SK-N-MC (cell line): ENCODE measurements at regions not wholly inside any gene's neighbourhood (a gene's known extent, or its start where the extent isn't known, plus 50 kb on each side); places are given as distances from the start of the nearest gene placed in this dataset.
"Not testable (repeated sequence)": the region's sequence is repeated elsewhere in the genome, so short reads cannot be mapped to it uniquely, and the experiment has no call there.

Experiments
- DNase-seq: peaks from one replicate; pipeline ENCODE4 v3.0.0-alpha.2; 2011; ENCODE audit warnings: low read depth, low spot score
- H3K27ac ChIP-seq: fragments of 200-600 bp; sonication (generic); 2 replicates; pipeline ENCODE4 v1.5.1; 2016; ENCODE audit warnings: mixed run types
- H3K36me3 ChIP-seq: fragments of 200-600 bp; sonication (generic); 2 replicates; pipeline ENCODE4 v1.6.1; 2017; ENCODE audit warnings: antibody characterized with exemption, low read length, mixed read lengths; ENCODE audit not compliant: insufficient read depth
- H3K4me3 ChIP-seq: fragments of 200-600 bp; sonication (generic); 2 replicates; pipeline ENCODE4 v1.5.1; 2016
- H3K9ac ChIP-seq: fragments of 200-600 bp; sonication (generic); 2 replicates; pipeline ENCODE4 v1.8.0; 2017; ENCODE audit warnings: mixed run types, mixed read lengths; ENCODE audit not compliant: insufficient read length
- H3K9me3 ChIP-seq: fragments of 200-600 bp; sonication (generic); 2 replicates; pipeline ENCODE4 v1.6.1; 2017; ENCODE audit warnings: low read depth, mild to moderate bottlenecking, antibody characterized with exemption, low read length, moderate library complexity, mixed read lengths
- EZH2 ChIP-seq: fragments of 200-600 bp; sonication (generic); IDR thresholded peaks from one replicate; pipeline ENCODE4 v1.6.1; 2017; ENCODE audit warnings: antibody characterized with exemption
- FOXP2 ChIP-seq: optimal IDR thresholded peaks from 2 replicates; pipeline ENCODE3; 2011; ENCODE audit warnings: mild to moderate bottlenecking, moderate library complexity; ENCODE audit not compliant: insufficient read depth; ENCODE audit errors: extremely low read length, control extremely low read depth
- POLR2AphosphoS5 ChIP-seq: IDR thresholded peaks from 2 replicates; pipeline ENCODE4 v1.6.1; 2012; ENCODE audit warnings: mild to moderate bottlenecking, low read depth, low read length, borderline replicate concordance

DNA sequence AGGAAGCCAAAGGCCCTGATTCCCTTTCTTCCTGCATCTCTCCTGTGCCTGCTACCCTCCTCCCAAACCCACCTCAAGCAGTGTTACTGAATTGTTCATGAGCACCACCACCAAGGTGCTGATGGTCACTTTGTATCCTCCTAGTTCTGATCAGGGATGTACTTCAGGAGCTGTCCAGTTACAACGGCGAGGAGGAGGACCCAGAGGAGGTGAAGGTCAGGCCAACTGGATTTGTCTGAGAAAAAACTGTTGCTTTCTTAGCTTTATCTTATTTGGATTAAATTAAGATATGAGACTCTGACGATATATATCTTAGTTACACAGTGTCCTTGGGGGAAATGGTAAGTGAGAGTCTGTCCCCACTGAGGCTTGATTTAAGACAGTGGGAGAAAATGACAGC lies 135.0 kb upstream of the THOC3 start:
- H3K27ac ChIP-seq, H3K4me3 ChIP-seq, H3K36me3 ChIP-seq, DNase-seq, H3K9ac ChIP-seq, H3K9me3 ChIP-seq: not testable (repeated sequence)

DNA sequence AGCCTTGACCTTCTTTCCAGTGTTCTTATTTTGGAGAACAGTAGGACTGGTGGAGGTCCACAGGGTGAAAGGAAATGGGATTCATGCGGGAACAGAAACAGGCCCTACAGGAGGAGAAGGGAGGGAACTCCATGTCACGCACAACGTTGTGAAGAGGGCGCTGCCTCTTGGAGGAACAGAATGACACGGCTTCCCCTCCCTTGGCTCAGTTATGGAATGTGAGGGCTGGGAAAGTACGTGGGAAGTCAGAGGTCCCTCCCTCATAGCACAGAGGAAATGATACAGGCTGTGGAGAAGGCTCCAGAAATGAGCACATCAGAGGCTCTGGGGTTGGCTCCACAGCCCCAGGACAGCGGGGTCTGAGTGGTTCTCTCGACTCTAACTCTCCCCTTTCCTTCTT lies 125.3 kb upstream of the SIMC1 start:
- H3K27ac ChIP-seq, H3K36me3 ChIP-seq, H3K4me3 ChIP-seq, H3K9me3 ChIP-seq, DNase-seq, H3K9ac ChIP-seq: not testable (repeated sequence)

DNA sequence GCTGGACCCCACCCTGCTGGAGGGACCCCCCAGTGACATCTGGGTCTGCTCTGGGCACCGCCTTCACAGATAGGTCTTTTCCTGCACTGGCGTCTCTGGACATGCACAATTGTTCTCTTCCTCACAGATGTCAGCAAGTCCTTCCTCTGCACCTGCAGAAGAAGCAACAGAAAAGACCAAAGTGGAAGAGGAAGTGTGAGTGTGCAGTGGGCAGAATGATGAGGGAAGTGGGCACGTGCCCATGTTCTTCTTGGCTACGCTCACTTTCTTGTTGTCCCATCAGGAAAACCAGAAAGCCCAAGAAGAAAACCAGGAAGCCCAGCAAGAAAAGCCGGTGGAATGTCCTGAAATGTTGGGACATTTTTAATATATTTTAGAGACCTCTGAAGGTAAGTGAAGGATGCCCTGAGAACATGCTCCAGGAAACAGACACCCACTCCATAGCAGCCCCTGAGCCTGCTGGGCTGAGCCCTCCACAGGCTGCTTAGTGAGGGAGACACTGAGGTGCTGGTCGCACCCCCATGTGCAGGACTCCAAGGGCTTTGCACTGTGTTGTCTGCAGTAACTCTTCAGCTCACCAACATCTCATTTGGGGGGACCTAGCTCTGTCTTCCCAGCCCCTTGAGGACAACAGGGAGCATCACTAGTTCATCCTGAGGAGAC lies 124.4 kb upstream of the SIMC1 start:
- H3K9ac ChIP-seq, H3K4me3 ChIP-seq, DNase-seq, H3K27ac ChIP-seq, H3K36me3 ChIP-seq, H3K9me3 ChIP-seq: not testable (repeated sequence)

DNA sequence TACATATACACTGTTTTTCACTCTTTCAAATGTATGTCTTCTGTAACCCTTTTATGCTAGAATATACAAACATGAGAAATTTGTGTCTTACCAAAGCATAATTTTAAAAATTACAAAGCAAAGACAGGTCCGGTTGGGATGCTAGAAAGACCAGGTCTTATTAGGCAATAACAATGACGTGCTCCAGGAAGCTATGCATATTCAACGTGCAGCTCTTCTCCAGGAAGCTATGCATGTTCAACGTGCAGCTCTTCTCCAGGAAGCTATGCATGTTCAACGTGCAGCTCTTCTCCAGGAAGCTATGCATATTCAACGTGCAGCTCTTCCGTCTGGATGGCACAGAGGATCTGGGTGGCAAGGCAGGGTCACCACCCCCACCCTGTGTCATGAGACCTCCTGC lies 123.4 kb upstream of the SIMC1 start:
- not testable (repeated sequence) for H3K36me3 ChIP-seq, H3K27ac ChIP-seq, H3K9ac ChIP-seq, H3K9me3 ChIP-seq, H3K4me3 ChIP-seq, DNase-seq

DNA sequence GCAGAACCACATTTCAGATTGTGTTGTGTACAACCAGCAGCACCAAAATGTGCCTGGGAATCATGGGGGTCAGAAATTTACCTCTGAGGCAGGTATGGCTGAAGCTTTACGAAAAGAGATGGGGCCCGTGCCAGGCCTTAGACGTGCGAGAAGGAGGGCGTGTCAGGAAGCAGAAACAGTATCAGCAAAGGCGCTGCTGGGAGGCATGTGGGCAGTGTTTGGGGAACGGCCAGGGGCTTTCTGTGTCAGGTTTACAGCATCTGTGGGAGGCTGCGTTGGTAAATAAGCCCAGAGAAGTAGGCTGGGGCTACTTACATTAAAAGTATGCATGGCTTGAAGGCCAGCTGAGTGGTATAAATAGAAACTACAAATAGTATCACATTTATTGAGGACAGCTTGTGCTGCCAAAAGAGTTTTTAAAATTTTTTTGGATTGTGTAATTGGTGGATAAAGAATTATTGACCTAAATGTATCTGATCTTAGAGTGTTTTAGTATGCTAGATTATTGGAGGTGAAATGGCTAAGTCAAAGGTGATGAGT lies 120.5 kb upstream of the SIMC1 start:
- H3K36me3 ChIP-seq, H3K9me3 ChIP-seq, DNase-seq, H3K9ac ChIP-seq, H3K4me3 ChIP-seq, H3K27ac ChIP-seq: not testable (repeated sequence)

DNA sequence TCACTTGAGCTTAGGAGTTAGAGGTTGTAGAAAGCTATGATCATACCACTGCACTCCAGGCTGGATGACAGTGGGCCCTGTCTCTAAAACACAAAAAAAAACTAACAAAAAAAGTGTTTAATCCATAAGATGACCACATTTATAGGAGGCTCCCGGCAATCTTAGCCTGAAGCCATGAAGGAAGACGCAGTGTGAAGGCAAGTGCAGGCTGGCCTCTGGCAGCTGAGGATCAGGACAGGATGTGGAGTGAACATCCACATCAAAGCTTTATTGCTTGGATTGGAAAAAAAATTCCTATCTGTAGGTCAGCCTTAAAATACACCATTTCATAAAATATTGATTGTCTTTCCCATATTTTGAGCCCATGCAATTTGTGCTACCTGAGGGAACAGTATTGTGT lies 115.9 kb upstream of the SIMC1 start:
- not testable (repeated sequence) for H3K9ac ChIP-seq, H3K4me3 ChIP-seq, H3K27ac ChIP-seq, H3K36me3 ChIP-seq, DNase-seq, H3K9me3 ChIP-seq

DNA sequence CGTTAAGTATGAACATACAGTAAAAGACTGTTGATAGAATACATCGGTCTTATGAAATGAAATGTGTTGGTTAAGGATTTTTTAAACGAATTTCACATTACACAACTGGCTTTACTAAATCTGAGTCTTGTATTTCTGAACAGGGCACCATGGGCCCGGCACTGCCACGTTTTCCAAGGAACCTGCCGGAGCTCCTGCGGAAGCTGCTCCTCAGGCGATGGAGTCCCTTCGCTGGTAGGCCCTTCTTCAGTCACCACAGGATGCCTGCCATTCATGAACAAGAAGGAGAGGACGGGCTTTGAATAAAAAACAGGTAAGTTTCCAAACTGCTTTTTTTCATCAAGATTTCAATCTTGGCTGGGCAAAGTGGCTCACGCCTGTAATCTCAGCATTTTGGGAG lies 114.1 kb upstream of the SIMC1 start:
- H3K9me3 ChIP-seq, DNase-seq, H3K27ac ChIP-seq, H3K36me3 ChIP-seq, H3K4me3 ChIP-seq, H3K9ac ChIP-seq: not testable (repeated sequence)

DNA sequence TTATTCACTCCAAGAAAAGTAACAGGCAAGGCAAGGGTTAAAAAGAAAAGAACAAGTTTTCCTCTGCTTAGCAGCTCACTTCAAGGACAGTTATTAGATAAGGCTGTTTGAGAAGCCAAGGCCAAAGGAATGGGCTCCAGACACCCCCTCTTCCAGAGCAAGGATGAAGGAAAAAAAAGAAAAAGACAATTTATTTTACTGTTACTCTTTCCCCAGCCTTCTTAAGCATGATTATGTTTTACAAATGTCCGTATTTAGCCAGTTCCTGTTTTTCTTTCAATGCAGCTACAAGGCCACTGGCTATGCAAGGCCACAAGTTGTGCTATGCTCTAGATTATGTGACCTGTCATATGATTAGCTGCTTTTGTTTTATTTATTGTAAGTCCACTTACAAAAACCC lies 106.5 kb upstream of the SIMC1 start:
- H3K4me3 ChIP-seq, result no peak overlapping the region
- TF ChIP-seq EZH2 (no peak), FOXP2 (no peak), POLR2AphosphoS5 (no peak)
- no peak overlapping the region for H3K27ac ChIP-seq
- no peaks in the 10 kb centered on the region for H3K36me3 ChIP-seq
- DNase-seq, result no peak
- H3K9ac ChIP-seq, result no peak overlapping the region
- H3K9me3 ChIP-seq, result no peaks in the 10 kb centered on the region

DNA sequence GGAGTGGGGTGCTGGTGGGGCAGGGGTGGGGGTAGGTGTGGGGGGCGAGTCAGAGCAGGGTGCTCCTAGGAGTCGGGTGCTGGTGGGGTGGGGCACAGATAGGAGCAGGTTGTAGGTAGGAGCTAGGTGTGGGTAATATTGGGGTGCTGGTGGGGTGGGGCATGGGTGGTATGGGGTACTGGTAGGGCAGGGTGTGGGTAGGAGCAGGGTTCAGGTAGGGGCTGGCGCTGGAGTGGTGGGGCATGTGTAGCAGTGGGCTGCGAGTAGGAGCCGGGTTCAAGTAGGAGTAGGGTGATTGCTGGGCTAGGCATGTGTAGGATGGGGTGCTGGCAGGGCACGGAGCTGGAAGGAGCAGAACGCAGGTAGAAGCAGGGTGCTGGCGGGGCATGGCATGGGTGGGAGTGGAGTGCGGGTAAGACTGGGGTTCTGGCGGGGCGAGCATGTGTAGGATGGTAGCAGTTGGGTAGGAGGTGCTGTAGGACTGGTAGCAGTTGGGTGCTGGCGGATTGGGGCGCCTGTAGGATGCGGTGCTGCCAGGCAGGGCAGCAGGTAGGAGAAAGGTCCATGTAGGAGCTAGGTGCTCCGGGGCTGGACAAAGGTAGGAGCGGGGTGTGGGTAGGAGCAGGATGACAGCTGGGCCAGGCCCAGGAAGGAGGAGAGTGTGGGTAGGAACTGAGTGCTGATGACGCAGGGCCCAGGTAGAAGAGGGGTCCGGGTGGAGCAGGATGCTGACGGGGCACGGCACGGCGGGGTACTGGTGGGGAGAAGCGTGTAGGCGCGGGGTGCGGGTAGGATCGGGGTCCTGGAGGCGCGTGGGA lies 105.5 kb upstream of the SIMC1 start:
- Histone ChIP-seq H3K36me3 (no peaks in the 10 kb centered on the region), H3K9me3 (no peaks in the 10 kb centered on the region), H3K27ac (no peak overlapping the region), H3K9ac (no peak overlapping the region), H3K4me3 (no peak overlapping the region)
- TF ChIP-seq POLR2AphosphoS5 (no peak), FOXP2 (no peak), EZH2 (no peak)
- no peak for DNase-seq

DNA sequence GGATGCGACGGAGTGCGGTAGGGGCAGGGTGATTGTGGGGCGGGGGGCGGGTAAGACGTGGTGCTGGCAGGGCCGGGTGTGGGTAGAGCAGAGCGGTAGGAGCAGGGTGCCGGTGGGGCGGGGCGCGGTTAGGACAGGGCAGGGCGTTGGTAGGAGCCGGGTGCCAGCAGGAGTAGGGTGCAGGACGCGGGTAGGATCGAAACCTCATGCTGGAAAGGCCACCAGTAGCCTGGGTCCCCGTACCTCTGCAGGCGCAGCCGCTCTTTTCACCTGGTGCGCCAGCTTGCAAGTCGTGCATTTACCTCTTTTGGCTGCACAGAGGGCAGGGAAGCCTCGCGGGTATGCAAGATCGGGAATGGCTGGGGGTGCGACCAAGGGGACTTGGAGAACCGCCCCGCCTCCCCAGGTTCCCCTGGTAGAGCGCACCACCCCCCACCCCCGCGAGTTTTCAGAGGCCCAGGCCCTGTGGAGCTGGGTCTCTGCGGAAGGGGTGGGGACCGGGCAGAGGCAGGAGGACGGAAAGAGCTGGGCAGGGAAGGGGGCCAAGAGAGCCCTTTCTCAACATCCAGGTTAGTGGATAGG lies 104.8 kb upstream of the SIMC1 start:
- no peak for DNase-seq
- Histone ChIP-seq H3K4me3 (no peak overlapping the region), H3K9ac (no peak overlapping the region), H3K36me3 (no peaks in the 10 kb centered on the region), H3K9me3 (no peaks in the 10 kb centered on the region), H3K27ac (no peak overlapping the region)
- TF ChIP-seq POLR2AphosphoS5 (no peak), EZH2 (no peak), FOXP2 (no peak)
